Liver (tissue), 8 donors: ENCODE measurements at regions not wholly inside any gene's neighbourhood (a gene's known extent, or its start where the extent isn't known, plus 50 kb on each side); places are given as distances from the start of the nearest gene placed in this dataset.

Experiments
- DNase-seq: peaks from one replicate; pipeline ENCODE4 v3.0.0-alpha.2; 2017; ENCODE audit warnings: low spot score
- H3K27ac ChIP-seq, 2 donors: one replicate each; pipeline ENCODE4 v1.7.0; 2013; ENCODE audit warnings: inconsistent platforms in 2 of 2, low read length in 2 of 2, control low read depth in 1 of 2, low read depth in 1 of 2, mild to moderate bottlenecking in 1 of 2
- H3K27me3 ChIP-seq, 4 donors: one replicate each; pipeline versions ENCODE4 v1.6.1 to v1.7.0; 2013; ENCODE audit warnings: low read length in 3 of 4, inconsistent platforms in 1 of 4, mild to moderate bottlenecking in 1 of 4, moderate library complexity in 1 of 4; ENCODE audit not compliant: control insufficient read depth in 4 of 4, insufficient read depth in 4 of 4
- H3K36me3 ChIP-seq, 4 donors: one replicate each; pipeline versions ENCODE4 v1.6.1 to v1.7.0; 2013; ENCODE audit warnings: low read length in 3 of 4, mild to moderate bottlenecking in 3 of 4, low read depth in 1 of 4, moderate library complexity in 1 of 4; ENCODE audit not compliant: control insufficient read depth in 4 of 4, insufficient read depth in 3 of 4
- H3K4me1 ChIP-seq, 4 donors: one replicate each; pipeline versions ENCODE4 v1.6.1 to v1.7.0; 2013; ENCODE audit warnings: low read length in 3 of 4, mild to moderate bottlenecking in 3 of 4, moderate library complexity in 1 of 4; ENCODE audit not compliant: control insufficient read depth in 4 of 4, insufficient read depth in 4 of 4
- H3K4me3 ChIP-seq, 3 donors: one replicate each; pipeline versions ENCODE4 v1.6.1 to v1.7.0; 2013; ENCODE audit warnings: low read length in 3 of 3, control low read depth in 1 of 3, low read depth in 1 of 3, mild to moderate bottlenecking in 1 of 3
- H3K9ac ChIP-seq, 2 donors: one replicate each; pipeline ENCODE4 v1.7.0; 2013; ENCODE audit warnings: low read length in 2 of 2, mild to moderate bottlenecking in 2 of 2, moderate library complexity in 2 of 2, control low read depth in 1 of 2, low read depth in 1 of 2
- H3K9me3 ChIP-seq, 4 donors: one replicate each; pipeline versions ENCODE4 v1.6.1 to v1.7.0; 2013; ENCODE audit warnings: low read length in 3 of 4; ENCODE audit not compliant: control insufficient read depth in 4 of 4
- EGR1 ChIP-seq, 2 donors: IDR thresholded peaks; 2 replicates each; pipeline ENCODE4 v1.6.1; 2016 to 2018; ENCODE audit warnings: antibody characterized with exemption in 2 of 2, low read depth in 2 of 2
- FOXA1 ChIP-seq: IDR thresholded peaks from 2 replicates; pipeline ENCODE4 v1.6.1; 2016; ENCODE audit warnings: antibody characterized with exemption
- FOXA2 ChIP-seq: IDR thresholded peaks from 2 replicates; pipeline ENCODE4 v1.6.1; 2016; ENCODE audit warnings: antibody characterized with exemption
- HNF4A ChIP-seq, 2 donors: conservative IDR thresholded peaks; 2 replicates each; pipeline ENCODE4 v1.6.1; 2016; ENCODE audit warnings: antibody characterized with exemption in 2 of 2, mild to moderate bottlenecking in 2 of 2
- HNF4G ChIP-seq: IDR thresholded peaks from 2 replicates; pipeline ENCODE4 v1.6.1; 2016; ENCODE audit warnings: antibody characterized with exemption
- NR2F2 ChIP-seq: IDR thresholded peaks from 2 replicates; pipeline ENCODE4 v1.6.1; 2016; ENCODE audit warnings: antibody characterized with exemption
- RAD21 ChIP-seq, 2 donors: IDR thresholded peaks; 2 replicates each; pipeline ENCODE4 v1.6.1; 2016; ENCODE audit warnings: antibody characterized with exemption in 2 of 2, mild to moderate bottlenecking in 2 of 2
- RXRA ChIP-seq, 2 donors: IDR thresholded peaks; 2 replicates each; pipeline ENCODE4 v1.6.1; 2017 to 2018; ENCODE audit warnings: antibody characterized with exemption in 2 of 2, mild to moderate bottlenecking in 1 of 2
- TAF1 ChIP-seq: conservative IDR thresholded peaks from 2 replicates; pipeline ENCODE4 v1.6.1; 2016; ENCODE audit warnings: antibody characterized with exemption, mild to moderate bottlenecking
- YY1 ChIP-seq: IDR thresholded peaks from 2 replicates; pipeline ENCODE4 v1.6.1; 2016; ENCODE audit warnings: antibody characterized with exemption, mild to moderate bottlenecking
- WGBS: extraction: QIAGEN DNeasy Blood & Tissue Kit; methylation state at CpG from one replicate; pipeline ENCODE4 v1.1.7; 2013; 5-methylcytosine and 5-hydroxymethylcytosine counted together
- TF ChIP-seq, protein P1 (sequence below): IDR thresholded peaks from 2 replicates; pipeline ENCODE4 v1.6.1; 2016; ENCODE audit warnings: antibody characterized with exemption, mild to moderate bottlenecking
- TF ChIP-seq, protein P2 (sequence below): IDR thresholded peaks from 2 replicates; pipeline ENCODE4 v1.6.1; 2016; ENCODE audit warnings: antibody characterized with exemption
- TF ChIP-seq, protein P3 (sequence below): IDR thresholded peaks from 2 replicates; pipeline ENCODE4 v1.6.1; 2016; ENCODE audit warnings: antibody characterized with exemption
- TF ChIP-seq, protein P4 (sequence below): IDR thresholded peaks from 2 replicates; pipeline ENCODE4 v1.6.1; 2016; ENCODE audit warnings: antibody characterized with exemption
- TF ChIP-seq, protein P5 (sequence below): fragments of 150-350 bp; IDR thresholded peaks from 2 replicates; pipeline ENCODE4 v1.5.1; 2017; ENCODE audit warnings: improper control_type of control experiment, low read depth, low read length; ENCODE audit not compliant: missing input control
- donor health status: healthy.
- donor health status: healthy.
- donor health status: healthy.
- donor health status: healthy.
- donor health status: healthy.

DNA sequence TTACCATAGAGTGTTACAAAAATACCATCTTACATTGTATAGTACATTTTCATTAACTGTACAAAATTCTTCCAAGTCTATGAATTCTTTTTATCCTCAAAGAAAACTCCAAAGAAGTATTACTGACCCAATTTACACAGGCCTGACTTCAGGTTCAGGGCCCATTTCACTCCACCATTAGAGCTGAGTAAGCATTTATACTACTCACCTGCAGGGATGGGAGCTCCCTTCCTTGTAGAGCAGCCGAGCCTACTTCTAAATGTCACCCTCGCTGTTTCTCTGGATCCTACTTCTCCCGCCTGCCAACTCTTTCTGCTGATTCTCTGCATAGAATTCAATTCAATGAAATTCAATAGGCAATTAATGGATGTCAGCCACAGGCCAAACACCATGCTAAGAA, 56.0 kb downstream of the CCDC71L start:
- DNase-seq: no peak
- 97% methylated on average over 3 of the region's 3 CpGs for WGBS
- TF ChIP-seq, protein P1, sequence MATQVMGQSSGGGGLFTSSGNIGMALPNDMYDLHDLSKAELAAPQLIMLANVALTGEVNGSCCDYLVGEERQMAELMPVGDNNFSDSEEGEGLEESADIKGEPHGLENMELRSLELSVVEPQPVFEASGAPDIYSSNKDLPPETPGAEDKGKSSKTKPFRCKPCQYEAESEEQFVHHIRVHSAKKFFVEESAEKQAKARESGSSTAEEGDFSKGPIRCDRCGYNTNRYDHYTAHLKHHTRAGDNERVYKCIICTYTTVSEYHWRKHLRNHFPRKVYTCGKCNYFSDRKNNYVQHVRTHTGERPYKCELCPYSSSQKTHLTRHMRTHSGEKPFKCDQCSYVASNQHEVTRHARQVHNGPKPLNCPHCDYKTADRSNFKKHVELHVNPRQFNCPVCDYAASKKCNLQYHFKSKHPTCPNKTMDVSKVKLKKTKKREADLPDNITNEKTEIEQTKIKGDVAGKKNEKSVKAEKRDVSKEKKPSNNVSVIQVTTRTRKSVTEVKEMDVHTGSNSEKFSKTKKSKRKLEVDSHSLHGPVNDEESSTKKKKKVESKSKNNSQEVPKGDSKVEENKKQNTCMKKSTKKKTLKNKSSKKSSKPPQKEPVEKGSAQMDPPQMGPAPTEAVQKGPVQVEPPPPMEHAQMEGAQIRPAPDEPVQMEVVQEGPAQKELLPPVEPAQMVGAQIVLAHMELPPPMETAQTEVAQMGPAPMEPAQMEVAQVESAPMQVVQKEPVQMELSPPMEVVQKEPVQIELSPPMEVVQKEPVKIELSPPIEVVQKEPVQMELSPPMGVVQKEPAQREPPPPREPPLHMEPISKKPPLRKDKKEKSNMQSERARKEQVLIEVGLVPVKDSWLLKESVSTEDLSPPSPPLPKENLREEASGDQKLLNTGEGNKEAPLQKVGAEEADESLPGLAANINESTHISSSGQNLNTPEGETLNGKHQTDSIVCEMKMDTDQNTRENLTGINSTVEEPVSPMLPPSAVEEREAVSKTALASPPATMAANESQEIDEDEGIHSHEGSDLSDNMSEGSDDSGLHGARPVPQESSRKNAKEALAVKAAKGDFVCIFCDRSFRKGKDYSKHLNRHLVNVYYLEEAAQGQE: no peak
- TF ChIP-seq TAF1: no peak
- TF ChIP-seq, protein P2, sequence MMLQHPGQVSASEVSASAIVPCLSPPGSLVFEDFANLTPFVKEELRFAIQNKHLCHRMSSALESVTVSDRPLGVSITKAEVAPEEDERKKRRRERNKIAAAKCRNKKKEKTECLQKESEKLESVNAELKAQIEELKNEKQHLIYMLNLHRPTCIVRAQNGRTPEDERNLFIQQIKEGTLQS: no peak
- TF ChIP-seq, protein P3, sequence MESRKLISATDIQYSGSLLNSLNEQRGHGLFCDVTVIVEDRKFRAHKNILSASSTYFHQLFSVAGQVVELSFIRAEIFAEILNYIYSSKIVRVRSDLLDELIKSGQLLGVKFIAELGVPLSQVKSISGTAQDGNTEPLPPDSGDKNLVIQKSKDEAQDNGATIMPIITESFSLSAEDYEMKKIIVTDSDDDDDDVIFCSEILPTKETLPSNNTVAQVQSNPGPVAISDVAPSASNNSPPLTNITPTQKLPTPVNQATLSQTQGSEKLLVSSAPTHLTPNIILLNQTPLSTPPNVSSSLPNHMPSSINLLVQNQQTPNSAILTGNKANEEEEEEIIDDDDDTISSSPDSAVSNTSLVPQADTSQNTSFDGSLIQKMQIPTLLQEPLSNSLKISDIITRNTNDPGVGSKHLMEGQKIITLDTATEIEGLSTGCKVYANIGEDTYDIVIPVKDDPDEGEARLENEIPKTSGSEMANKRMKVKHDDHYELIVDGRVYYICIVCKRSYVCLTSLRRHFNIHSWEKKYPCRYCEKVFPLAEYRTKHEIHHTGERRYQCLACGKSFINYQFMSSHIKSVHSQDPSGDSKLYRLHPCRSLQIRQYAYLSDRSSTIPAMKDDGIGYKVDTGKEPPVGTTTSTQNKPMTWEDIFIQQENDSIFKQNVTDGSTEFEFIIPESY: no peak
- TF ChIP-seq FOXA2: no peak
- no peak for TF ChIP-seq YY1
- TF ChIP-seq FOXA1: no peak
- no peak for TF ChIP-seq NR2F2
- no peak for TF ChIP-seq RAD21 (IDR thresholded peaks at IDR 0.05)
- TF ChIP-seq, protein P4, sequence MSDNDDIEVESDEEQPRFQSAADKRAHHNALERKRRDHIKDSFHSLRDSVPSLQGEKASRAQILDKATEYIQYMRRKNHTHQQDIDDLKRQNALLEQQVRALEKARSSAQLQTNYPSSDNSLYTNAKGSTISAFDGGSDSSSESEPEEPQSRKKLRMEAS: no peak
- TF ChIP-seq RXRA (IDR thresholded peaks at IDR 0.05): no peak
- TF ChIP-seq HNF4G: no peak
- H3K9me3 ChIP-seq: no peaks in the 10 kb centered on the region
- H3K36me3 ChIP-seq: no peaks in the 10 kb centered on the region
- H3K27ac ChIP-seq: no peak overlapping the region
- no peak overlapping the region for H3K4me3 ChIP-seq
- H3K9ac ChIP-seq: no peak overlapping the region
- no peaks in the 10 kb centered on the region for H3K4me1 ChIP-seq
- H3K27me3 ChIP-seq: no peaks in the 10 kb centered on the region

DNA sequence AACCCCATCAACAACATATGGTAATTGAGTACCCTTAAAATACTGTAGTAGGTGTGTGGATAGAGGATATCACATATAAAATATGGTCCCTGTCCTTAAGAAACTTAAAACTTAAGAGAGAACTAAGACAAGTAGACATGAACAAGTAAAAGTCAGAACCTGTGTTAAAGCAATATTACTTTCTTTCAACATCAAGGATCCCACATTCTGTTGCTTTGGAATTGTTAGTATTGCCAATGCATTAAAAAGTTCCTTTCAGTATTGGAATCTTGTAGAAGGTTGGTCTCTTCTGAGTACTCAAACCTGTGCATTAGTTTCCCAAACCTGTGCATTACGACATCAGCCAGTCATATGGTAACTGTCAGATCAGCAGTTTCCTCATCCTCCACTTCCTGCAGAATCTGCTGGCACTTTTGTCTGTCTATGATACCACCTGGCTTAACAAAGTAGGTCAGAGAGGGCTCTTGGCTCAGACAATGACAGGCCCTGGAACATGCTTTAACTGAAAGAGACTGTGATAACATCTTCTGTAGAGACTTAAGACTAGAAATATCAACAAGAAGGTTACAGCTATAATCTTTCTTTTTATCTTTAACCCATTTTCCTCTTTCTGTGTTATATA, 56.5 kb downstream of the CCDC71L start:
- Histone ChIP-seq H3K27me3 (no peaks in the 10 kb centered on the region), H3K4me1 (no peaks in the 10 kb centered on the region), H3K9me3 (no peaks in the 10 kb centered on the region), H3K9ac (no peak overlapping the region), H3K27ac (no peak overlapping the region), H3K36me3 (no peaks in the 10 kb centered on the region), H3K4me3 (no peak overlapping the region)
- DNase-seq: no peak
- WGBS: 74% methylated on average over 1 of the region's 1 CpG
- TF ChIP-seq FOXA2 (no peak), EGR1 (IDR thresholded peaks at IDR 0.05; ENCODE audit: low read depth in 2 of 2) (no peak), HNF4A (conservative IDR thresholded peaks at IDR 0.05) (no peak), YY1 (no peak), RXRA (IDR thresholded peaks at IDR 0.05) (no peak), HNF4G (no peak)
- TF ChIP-seq, protein P5, sequence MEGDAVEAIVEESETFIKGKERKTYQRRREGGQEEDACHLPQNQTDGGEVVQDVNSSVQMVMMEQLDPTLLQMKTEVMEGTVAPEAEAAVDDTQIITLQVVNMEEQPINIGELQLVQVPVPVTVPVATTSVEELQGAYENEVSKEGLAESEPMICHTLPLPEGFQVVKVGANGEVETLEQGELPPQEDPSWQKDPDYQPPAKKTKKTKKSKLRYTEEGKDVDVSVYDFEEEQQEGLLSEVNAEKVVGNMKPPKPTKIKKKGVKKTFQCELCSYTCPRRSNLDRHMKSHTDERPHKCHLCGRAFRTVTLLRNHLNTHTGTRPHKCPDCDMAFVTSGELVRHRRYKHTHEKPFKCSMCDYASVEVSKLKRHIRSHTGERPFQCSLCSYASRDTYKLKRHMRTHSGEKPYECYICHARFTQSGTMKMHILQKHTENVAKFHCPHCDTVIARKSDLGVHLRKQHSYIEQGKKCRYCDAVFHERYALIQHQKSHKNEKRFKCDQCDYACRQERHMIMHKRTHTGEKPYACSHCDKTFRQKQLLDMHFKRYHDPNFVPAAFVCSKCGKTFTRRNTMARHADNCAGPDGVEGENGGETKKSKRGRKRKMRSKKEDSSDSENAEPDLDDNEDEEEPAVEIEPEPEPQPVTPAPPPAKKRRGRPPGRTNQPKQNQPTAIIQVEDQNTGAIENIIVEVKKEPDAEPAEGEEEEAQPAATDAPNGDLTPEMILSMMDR: no peak
